ENCODE measurements at regions not wholly inside any gene's neighbourhood (a gene's known extent, or its start where the extent isn't known, plus 50 kb on each side); places are given as distances from the start of the nearest gene placed in this dataset.

DNA sequence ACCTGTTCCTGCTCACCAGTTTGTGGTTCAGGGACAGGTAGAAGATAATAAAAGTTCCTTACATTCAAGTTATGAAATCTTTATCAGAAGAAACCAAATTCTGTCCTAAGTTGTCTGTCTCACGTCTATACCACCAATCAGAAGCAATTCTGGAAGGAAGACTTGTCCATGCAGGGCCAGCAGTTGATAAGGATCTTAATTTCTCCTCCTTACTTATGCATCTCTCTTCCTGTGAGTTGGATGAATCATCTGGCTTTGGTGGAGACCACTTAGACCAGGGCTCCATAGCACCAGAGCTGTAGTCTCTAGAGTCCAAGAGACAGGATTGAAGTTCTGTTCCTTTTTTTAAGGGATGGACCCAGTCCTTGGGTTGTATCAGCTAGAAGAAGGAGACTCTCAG is 106.5 kb downstream of the APOB start:
- DNase-seq (ENCODE audit: low read depth), result no peak
- no peak overlapping the region for H3K4me3 ChIP-seq (ENCODE audit: low read depth, low read length)
- no peak for TF ChIP-seq POLR2A (IDR thresholded peaks at IDR 0.05; ENCODE audit: extremely low read depth, insufficient read length)
- TF ChIP-seq, protein P1, sequence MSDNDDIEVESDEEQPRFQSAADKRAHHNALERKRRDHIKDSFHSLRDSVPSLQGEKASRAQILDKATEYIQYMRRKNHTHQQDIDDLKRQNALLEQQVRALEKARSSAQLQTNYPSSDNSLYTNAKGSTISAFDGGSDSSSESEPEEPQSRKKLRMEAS (IDR thresholded peaks at IDR 0.05; ENCODE audit: low read depth, low read length), result no peak
- TF ChIP-seq, protein P2, sequence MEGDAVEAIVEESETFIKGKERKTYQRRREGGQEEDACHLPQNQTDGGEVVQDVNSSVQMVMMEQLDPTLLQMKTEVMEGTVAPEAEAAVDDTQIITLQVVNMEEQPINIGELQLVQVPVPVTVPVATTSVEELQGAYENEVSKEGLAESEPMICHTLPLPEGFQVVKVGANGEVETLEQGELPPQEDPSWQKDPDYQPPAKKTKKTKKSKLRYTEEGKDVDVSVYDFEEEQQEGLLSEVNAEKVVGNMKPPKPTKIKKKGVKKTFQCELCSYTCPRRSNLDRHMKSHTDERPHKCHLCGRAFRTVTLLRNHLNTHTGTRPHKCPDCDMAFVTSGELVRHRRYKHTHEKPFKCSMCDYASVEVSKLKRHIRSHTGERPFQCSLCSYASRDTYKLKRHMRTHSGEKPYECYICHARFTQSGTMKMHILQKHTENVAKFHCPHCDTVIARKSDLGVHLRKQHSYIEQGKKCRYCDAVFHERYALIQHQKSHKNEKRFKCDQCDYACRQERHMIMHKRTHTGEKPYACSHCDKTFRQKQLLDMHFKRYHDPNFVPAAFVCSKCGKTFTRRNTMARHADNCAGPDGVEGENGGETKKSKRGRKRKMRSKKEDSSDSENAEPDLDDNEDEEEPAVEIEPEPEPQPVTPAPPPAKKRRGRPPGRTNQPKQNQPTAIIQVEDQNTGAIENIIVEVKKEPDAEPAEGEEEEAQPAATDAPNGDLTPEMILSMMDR (IDR thresholded peaks at IDR 0.05; ENCODE audit: low read depth, low read length), result no peak

DNA sequence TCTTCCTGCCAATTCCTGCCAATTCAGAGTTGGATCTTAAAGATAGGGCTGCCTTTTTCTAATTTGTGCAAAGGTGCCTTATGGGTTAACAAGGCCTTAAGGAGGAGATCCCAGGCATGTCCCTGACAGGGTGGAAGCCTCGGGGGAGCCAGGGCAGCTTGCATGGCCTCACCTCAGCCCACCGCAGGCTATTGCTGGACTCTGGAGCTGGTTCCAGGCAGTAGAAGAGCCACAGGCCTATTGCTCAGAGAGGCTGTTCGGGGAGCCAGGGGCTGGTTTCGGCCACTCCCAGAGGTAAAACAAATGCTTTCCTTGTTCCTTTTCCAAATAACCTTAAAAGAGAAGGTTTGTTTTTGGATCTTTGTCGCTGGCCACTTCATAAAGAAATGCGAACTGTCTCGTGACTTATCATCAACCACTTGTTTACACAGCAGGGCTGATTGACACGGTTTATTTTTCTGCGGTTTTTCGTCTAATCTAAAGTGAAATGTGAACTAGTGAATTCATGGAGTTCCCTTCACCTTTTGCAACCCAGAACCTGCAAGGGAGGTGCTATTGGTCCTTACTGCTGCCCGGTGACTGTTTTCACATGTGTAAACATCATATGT is 108.6 kb downstream of the APOB start:
- TF ChIP-seq MYC (IDR thresholded peaks at IDR 0.05; ENCODE audit: low read depth, low read length) (no peak), POLR2A (IDR thresholded peaks at IDR 0.05; ENCODE audit: extremely low read depth, insufficient read length) (no peak)
- TF ChIP-seq, protein P2 (IDR thresholded peaks at IDR 0.05; ENCODE audit: low read depth, low read length), result no peak
- TF ChIP-seq, protein P1 (IDR thresholded peaks at IDR 0.05; ENCODE audit: low read depth, low read length), result no peak
- DNase-seq (ENCODE audit: low read depth), result no peak
- H3K4me3 ChIP-seq (ENCODE audit: low read depth, low read length), result no peak overlapping the region

DNA sequence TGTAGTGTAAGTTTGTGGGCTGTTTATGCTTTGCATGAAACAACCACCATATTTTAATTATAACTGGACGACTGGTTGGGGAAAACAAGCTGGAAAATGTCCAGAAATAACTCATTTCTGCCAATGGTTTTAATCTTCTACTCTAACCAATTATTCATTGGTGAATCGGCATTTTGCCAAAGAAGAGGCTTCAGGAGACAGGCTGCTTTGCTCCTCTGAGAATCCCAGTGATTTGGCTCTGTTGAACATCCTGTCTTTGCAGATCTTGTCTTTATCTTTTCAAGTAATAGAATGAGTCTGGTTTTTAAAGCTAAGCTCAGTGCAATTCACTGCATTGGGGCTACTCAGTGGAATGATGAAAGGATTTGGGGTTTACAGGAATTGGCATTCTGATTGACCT is 109.6 kb downstream of the APOB start:
- DNase-seq (ENCODE audit: low read depth), result no peak
- no peak for TF ChIP-seq MYC (IDR thresholded peaks at IDR 0.05; ENCODE audit: low read depth, low read length)
- TF ChIP-seq, protein P1 (IDR thresholded peaks at IDR 0.05; ENCODE audit: low read depth, low read length), result no peak
- TF ChIP-seq, protein P2 (IDR thresholded peaks at IDR 0.05; ENCODE audit: low read depth, low read length), result no peak
- no peak for TF ChIP-seq POLR2A (IDR thresholded peaks at IDR 0.05; ENCODE audit: extremely low read depth, insufficient read length)
- H3K4me3 ChIP-seq (ENCODE audit: low read depth, low read length), result no peak overlapping the region

DNA sequence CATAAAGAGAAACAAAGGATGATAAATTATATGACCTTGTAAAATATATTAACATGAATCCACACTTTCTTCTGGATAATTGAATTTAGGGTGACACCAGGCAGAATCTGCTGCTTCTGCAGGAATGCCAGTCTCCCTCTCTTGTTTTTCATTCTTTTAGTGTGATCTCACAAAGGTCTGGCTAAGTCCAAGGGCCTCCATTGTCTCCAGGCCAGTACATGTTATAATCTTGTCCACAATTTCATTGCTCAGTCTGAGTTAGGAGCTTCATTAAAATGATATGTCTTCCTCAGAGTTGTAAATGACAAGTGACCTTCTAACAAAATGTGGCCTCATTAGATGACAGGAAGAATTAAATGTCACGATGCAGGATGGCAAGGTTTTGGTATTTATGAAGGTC is 110.2 kb downstream of the APOB start:
- no peak overlapping the region for H3K4me3 ChIP-seq (ENCODE audit: low read depth, low read length)
- no peak for TF ChIP-seq POLR2A (IDR thresholded peaks at IDR 0.05; ENCODE audit: extremely low read depth, insufficient read length)
- TF ChIP-seq, protein P1 (IDR thresholded peaks at IDR 0.05; ENCODE audit: low read depth, low read length), result no peak
- DNase-seq (ENCODE audit: low read depth), result no peak

DNA sequence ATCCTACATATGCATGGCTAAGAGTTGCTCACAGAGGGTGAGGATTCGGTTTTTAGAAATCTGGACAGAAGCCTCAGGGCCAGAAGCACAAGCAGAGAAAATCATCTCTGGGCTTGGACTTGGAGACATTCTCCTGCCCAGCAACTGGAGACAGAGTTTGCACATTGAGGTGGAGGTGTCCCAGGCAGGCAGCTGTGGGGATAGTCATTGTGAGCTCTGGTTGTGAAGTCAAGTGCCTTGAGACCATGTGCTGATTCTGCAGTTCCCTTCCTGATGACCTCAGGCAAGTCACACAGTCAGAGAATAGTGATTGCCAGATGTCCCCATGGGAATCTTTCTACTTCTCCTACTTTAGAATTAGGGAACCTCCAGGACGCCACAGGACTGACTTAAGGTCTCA is 108.4 kb upstream of the LDAH start:
- H3K4me3 ChIP-seq (ENCODE audit: low read depth, low read length), result no peak overlapping the region
- DNase-seq (ENCODE audit: low read depth), result peak; percentile 25
- TF ChIP-seq, protein P1 (IDR thresholded peaks at IDR 0.05; ENCODE audit: low read depth, low read length), result no peak
- no peak for TF ChIP-seq POLR2A (IDR thresholded peaks at IDR 0.05; ENCODE audit: extremely low read depth, insufficient read length)
- TF ChIP-seq, protein P2 (IDR thresholded peaks at IDR 0.05; ENCODE audit: low read depth, low read length), result no peak
- no peak for TF ChIP-seq MYC (IDR thresholded peaks at IDR 0.05; ENCODE audit: low read depth, low read length)

DNA sequence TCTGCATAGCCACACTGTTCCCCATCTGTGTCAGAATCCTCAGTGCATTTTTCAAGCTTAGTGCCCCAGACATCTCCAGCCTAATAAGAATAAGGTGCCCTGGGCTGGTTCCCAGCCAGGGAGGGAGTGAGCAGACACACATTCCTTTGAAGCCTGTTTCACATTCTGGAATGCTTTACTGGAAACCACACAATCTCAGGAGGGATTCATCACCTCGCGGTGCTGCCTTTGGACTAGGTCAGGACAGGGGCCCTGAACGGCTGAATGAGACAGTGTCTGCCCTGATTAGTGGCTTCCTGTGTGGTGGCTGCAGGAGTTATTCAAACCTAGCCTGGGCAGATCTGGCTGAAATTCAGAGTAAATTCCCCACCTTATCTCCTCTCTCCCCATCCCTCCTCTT is 108.0 kb upstream of the LDAH start:
- no peak for TF ChIP-seq MYC (IDR thresholded peaks at IDR 0.05; ENCODE audit: low read depth, low read length)
- TF ChIP-seq POLR2A (IDR thresholded peaks at IDR 0.05; ENCODE audit: extremely low read depth, insufficient read length), result no peak
- TF ChIP-seq, protein P1 (IDR thresholded peaks at IDR 0.05; ENCODE audit: low read depth, low read length), result no peak
- TF ChIP-seq, protein P2 (IDR thresholded peaks at IDR 0.05; ENCODE audit: low read depth, low read length), result no peak
- no peak for DNase-seq (ENCODE audit: low read depth)
- no peak overlapping the region for H3K4me3 ChIP-seq (ENCODE audit: low read depth, low read length)

Measured in NB4 (cell line).